ENCODE measurements at regions not wholly inside any gene's neighbourhood (a gene's known extent, or its start where the extent isn't known, plus 50 kb on each side); places are given as distances from the start of the nearest gene placed in this dataset.

DNA sequence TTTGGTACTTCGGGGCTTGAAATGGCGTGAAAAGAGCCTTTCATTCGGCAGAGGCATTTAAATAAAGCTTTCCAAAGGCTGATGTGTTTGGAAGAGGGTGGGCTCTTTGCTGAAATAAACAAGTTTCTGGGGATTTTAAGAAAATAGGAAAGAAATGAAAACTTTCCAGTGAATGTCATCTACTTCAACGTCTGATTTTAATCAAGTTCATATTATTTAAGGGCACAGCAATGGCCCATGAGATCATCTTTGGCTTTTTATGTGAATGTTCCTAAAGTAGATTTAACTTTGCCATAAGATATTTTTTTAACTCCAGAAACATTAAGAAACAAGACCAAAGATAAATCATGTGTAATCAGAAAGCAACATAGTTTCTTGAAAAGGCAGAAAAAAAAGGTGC, 69.8 kb upstream of the TTC29 start:
- no peak overlapping the region for H4K5ac ChIP-seq (ENCODE audit: insufficient read length, low read depth, low read length)
- CTCF ChIA-PET (ENCODE audit: partially characterized antibody) = no interaction called here
- no peak overlapping the region for H2BK20ac ChIP-seq (ENCODE audit: low read length)
- H3K56ac ChIP-seq (replicated peaks; ENCODE audit: insufficient read length, low read depth, low read length) = no peak overlapping the region
- H3K18ac ChIP-seq (ENCODE audit: extremely low read depth, low read length) = no peak overlapping the region
- H2AK5ac ChIP-seq (ENCODE audit: low read depth, low read length) = no peak overlapping the region
- no peak overlapping the region for H4K91ac ChIP-seq (replicated peaks; ENCODE audit: insufficient read length, low read length)
- WGBS, 2 experiments (ENCODE audit: extremely low coverage in 1 of 2, insufficient coverage in 1 of 2, insufficient read length in 1 of 2, insufficient replicate concordance in 2 of 2, low coverage in 1 of 2, low lambda C conversion rate in 2 of 2, missing lambda C conversion rate in 1 of 2) = 76% methylated on average over 4 of the region's 4 CpGs; no CpG with 5 or more reads in 1 of the 2 experiments
- H3K9ac ChIP-seq (replicated peaks in 1 of 4; ENCODE audit: extremely low read depth in 1 of 4, low read depth in 3 of 4, low read length in 3 of 4) = no peak overlapping the region
- no peak overlapping the region; the same call in 1 of the 2 replicates for H2BK12ac ChIP-seq (ENCODE audit: low read depth, low read length)
- no peak overlapping the region for H3K4me3 ChIP-seq (ENCODE audit: extremely low read depth in 1 of 4, insufficient read depth in 2 of 4, low read depth in 3 of 4, low read length in 4 of 4)
- no peaks in the 10 kb centered on the region for H3K79me1 ChIP-seq (ENCODE audit: low read depth, low read length)
- H3K9me3 ChIP-seq (ENCODE audit: insufficient read depth in 2 of 2, low read depth in 1 of 2, low read length in 1 of 2) = no peaks in the 10 kb centered on the region
- H4K8ac ChIP-seq (ENCODE audit: extremely low read depth, insufficient read depth, low read length) = no peak overlapping the region
- H3K36me3 ChIP-seq (ENCODE audit: control insufficient read depth in 2 of 4, insufficient read depth in 4 of 4, low read length in 3 of 4) = no peaks in the 10 kb centered on the region
- no peak overlapping the region; the same call in 1 of the 2 replicates for H2AFZ ChIP-seq (ENCODE audit: low read length)
- TF ChIP-seq GABPA (IDR thresholded peaks at IDR 0.05; ENCODE audit: borderline replicate concordance, insufficient read depth, low read length) (no peak), HDAC6 (IDR thresholded peaks at IDR 0.05; ENCODE audit: low read depth, low read length) (no peak), SUZ12 (IDR thresholded peaks at IDR 0.05; ENCODE audit: low read length) (no peak), KDM5A (IDR thresholded peaks at IDR 0.05; ENCODE audit: low read length) (no peak), SP4 (IDR thresholded peaks at IDR 0.05; ENCODE audit: low read length) (no peak), TAF7 (optimal IDR thresholded peaks at IDR 0.05; ENCODE audit: borderline replicate concordance, low read depth, low read length) (no peak), KDM1A (IDR thresholded peaks at IDR 0.05; ENCODE audit: borderline replicate concordance, low read length) (no peak)
- FAIRE-seq (no peak), DNase-seq (ENCODE audit: low read depth in 1 of 2, low spot score in 2 of 2) (no peak)
- H3K27me3 ChIP-seq (replicated peaks in 1 of 4; ENCODE audit: control insufficient read depth in 3 of 4, extremely low read depth in 1 of 4, insufficient read depth in 3 of 4, low read length in 3 of 4) = no peaks in the 10 kb centered on the region
- no peak overlapping the region for H3K4ac ChIP-seq (replicated peaks; ENCODE audit: insufficient read length, low read depth, low read length)
- H3K23ac ChIP-seq (ENCODE audit: insufficient read length) = no peak overlapping the region
- H3K27ac ChIP-seq (ENCODE audit: low read depth, low read length) = no peak overlapping the region
- no peak overlapping the region for H3K4me2 ChIP-seq (ENCODE audit: insufficient read depth in 1 of 2, low read depth in 2 of 2, low read length in 2 of 2)
- H3K23me2 ChIP-seq (ENCODE audit: low read depth, low read length) = no peaks in the 10 kb centered on the region
- H2BK5ac ChIP-seq (ENCODE audit: low read depth, low read length) = no peak overlapping the region
- no peaks in the 10 kb centered on the region for H3K79me2 ChIP-seq (ENCODE audit: control insufficient read depth in 1 of 2, insufficient read depth in 2 of 2, low read length in 2 of 2)
- H4K20me1 ChIP-seq (replicated peaks in 1 of 2; ENCODE audit: control insufficient read depth in 1 of 2, insufficient read depth in 2 of 2, low read length in 2 of 2) = no peaks in the 10 kb centered on the region
- no peak overlapping the region for H2BK120ac ChIP-seq (replicated peaks; ENCODE audit: low read depth, low read length)
- H2BK15ac ChIP-seq (ENCODE audit: low read length) = no peak overlapping the region
- POLR2A ChIA-PET (ENCODE audit: partially characterized antibody) = no interaction called here
- H3K4me1 ChIP-seq (replicated peaks in 1 of 4; ENCODE audit: control insufficient read depth in 3 of 4, insufficient read depth in 4 of 4, low read length in 3 of 4) = peaks cover 0 to 4% (median under 1%) of the 10 kb centered on the region in 4 experiments; a peak in 2 of 7 replicates
- no peak overlapping the region for H3K14ac ChIP-seq (ENCODE audit: insufficient read length)
